ENCODE measurements at regions not wholly inside any gene's neighbourhood (a gene's known extent, or its start where the extent isn't known, plus 50 kb on each side); places are given as distances from the start of the nearest gene placed in this dataset.

DNA sequence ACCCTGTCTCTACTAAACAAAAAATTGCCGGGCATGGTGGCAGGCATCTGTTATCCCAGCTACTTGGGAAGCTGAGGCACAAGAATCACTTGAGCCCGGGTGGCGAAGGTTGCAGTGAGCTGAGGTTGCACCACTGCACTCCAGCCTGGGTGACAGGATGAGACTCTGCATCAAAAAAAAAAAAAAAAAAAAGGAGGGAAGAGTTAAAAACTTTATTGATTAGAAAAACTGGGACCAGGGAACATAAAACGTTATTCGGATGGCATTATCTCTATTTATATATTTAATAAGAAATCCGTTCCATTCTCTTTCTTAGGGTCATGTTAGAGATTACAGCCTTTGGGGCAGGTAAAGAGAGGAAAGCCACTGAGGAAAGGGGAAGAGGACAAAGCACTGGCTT, 197.5 kb downstream of the BCR start:
- no peak for DNase-seq (ENCODE audit: low spot score)
- in situ Hi-C loops (cut with HindIII; ENCODE audit: low sequenced_read_pairs) = no loop called here

DNA sequence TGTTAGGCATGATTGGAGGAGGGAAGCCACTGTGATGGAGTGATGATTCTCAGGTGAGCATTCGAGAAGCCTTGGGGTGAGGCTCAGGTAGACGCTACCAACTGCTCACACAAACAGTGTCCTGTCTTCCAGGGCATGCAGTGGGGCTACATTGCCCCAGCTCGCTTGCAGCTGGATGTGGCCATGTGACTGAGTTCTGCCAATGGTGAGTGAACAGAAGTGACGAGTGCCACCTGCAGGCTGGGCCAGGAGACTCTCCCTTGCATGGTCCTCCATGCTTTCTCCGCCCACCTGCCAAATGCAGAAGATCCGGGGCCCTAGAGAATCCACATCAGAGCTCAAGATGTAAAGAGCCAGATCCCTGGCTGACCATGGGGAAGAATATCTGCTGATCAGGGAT, 195.9 kb downstream of the BCR start:
- in situ Hi-C loops (cut with HindIII; ENCODE audit: low sequenced_read_pairs) = no loop called here

DNA sequence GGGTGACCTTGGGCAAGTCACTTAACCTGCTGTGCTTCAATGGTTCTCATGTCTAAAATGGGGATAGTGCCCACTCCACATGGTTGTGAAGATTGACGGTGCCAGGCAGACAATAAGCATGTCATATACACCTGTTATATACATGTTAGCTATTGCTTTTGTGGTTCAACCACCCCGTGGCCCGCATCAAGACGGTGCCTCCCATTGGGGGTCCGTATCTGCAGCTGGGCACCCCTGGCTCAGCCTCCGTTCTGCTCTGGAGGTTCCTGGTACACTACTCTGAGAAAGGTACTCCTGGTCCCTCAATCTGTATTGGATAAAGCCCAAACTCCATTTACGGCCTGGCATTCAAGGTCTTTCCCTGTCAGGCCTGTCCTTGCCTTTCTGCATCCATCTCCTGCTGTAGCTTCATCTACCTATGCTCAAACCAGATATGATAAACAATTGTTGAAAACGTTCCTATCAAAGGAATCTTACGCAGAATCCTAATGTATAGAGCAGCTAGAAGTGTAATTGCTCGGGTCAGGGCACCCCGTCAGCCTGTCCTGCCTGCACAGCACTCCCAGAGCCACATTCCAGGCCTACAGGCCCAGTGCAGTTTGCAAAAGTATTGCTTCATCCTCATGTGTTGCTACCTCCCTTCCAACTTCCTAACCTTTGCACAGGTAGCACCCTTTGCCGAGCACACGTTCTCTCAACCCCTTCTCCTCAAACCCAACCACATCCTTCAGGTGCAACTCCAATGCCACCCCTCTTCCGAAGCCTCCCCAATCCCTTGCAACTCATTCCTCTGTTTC, 194.9 kb downstream of the BCR start:
- no peak for DNase-seq (ENCODE audit: low spot score)
- in situ Hi-C loops (cut with HindIII; ENCODE audit: low sequenced_read_pairs) = no loop called here

More for the DNA sequence above, 195.9 kb downstream of the BCR start:
- DNase-seq (ENCODE audit: low spot score) = no peak

GRCh38 chr22:23373601-23374000, 193.3 kb downstream of the BCR start:
- in situ Hi-C loops (cut with HindIII; ENCODE audit: low sequenced_read_pairs) = no loop called here
- no peak for DNase-seq (ENCODE audit: low spot score)

- no peak for DNase-seq (ENCODE audit: low spot score)
- in situ Hi-C loops (cut with HindIII; ENCODE audit: low sequenced_read_pairs) = no loop called here
These were observed 189.9 kb downstream of the BCR start for GRCh38 chr22:23370251-23370650.

- no peak for DNase-seq (ENCODE audit: low spot score)
- in situ Hi-C loops (cut with HindIII; ENCODE audit: low sequenced_read_pairs) = no loop called here
These were observed 188.9 kb downstream of the BCR start for GRCh38 chr22:23369054-23369685.

All from G401 (cell line).